HCT116 (cell line): ENCODE measurements at regions not wholly inside any gene's neighbourhood (a gene's known extent, or its start where the extent isn't known, plus 50 kb on each side); places are given as distances from the start of the nearest gene placed in this dataset.

Experiments
- ATAC-seq: fragments of 200-7000 bp; cut with Tn5 transposase; 2 replicates; pipeline ENCODE4 v1.9.1; 2020; ENCODE audit warnings: mild to moderate bottlenecking, moderate library complexity
- BruUV-seq: library from RNA; stranded (reverse); fragments of 400-500 nt; replicated peaks from 2 replicates; lab custom pipeline; 2021; lab: Mats Ljungman, UMichigan
- CTCF ChIA-PET: fragments of 300-600 bp; sonication (Branson Sonifier 250); formaldehyde crosslinking; loops from one replicate; lab custom pipeline; 2021; ENCODE audit warnings: antibody characterized with exemption; lab: Charles Lee
- POLR2A ChIA-PET: fragments of 300-600, 350-600 bp; sonication (Branson Sonifier 250); formaldehyde crosslinking; loops from one replicate; lab custom pipeline; 2021; ENCODE audit warnings: antibody characterized with exemption; lab: Charles Lee
- RAD21 ChIA-PET, 2 experiments: fragments of 300-600 bp; sonication (Branson Sonifier 250); formaldehyde crosslinking; loops; one replicate each; lab custom pipeline; 2023; ENCODE audit warnings: low total read pairs in 2 of 2; ENCODE audit not compliant: uncharacterized antibody in 2 of 2, unreplicated experiment in 2 of 2, low non-redundant PET in 1 of 2; lab: Charles Lee
- DNase-seq: peaks from one replicate; pipeline ENCODE4 v3.0.0-alpha.2; 2010; ENCODE audit warnings: low read depth, low spot score
- H2AFZ ChIP-seq: fragments of 200-600 bp; shearing (Covaris generic), sonication (generic); 2 replicates; pipeline ENCODE4 v1.6.1; 2017; ENCODE audit warnings: low read depth, mixed run types, mixed read lengths, antibody characterized with exemption, low read length; ENCODE audit not compliant: poor library complexity, severe bottlenecking
- H3K27ac ChIP-seq: 2 replicates; pipeline ENCODE4 v1.5.1; 2012; ENCODE audit warnings: low read depth, low read length
- H3K27me3 ChIP-seq: fragments of 200-600 bp; sonication (generic); 2 replicates; pipeline ENCODE4 v1.6.1; 2016; ENCODE audit warnings: mixed run types, low read length, mixed read lengths; ENCODE audit not compliant: insufficient read depth
- H3K36me3 ChIP-seq, 2 experiments: fragments of 200-500 bp in 1 of 2; fragments of 200-600 bp in 1 of 2; sonication (Bioruptor generic) in 1 of 2; sonication (generic) in 1 of 2; 2 replicates each; pipeline versions ENCODE4 v1.5.1 to v1.6.1; 2014 to 2016; ENCODE audit warnings: low read length in 2 of 2, inconsistent platforms in 1 of 2, mixed read lengths in 1 of 2, mixed run types in 1 of 2; ENCODE audit not compliant: insufficient read depth in 2 of 2, control insufficient read depth in 1 of 2
- H3K4me1 ChIP-seq, 2 experiments: fragments of 200-600 bp in 1 of 2; sonication (generic) in 1 of 2; 2 replicates each; pipeline versions ENCODE4 v1.5.1 to v1.6.1; 2012 to 2017; ENCODE audit warnings: low read length in 2 of 2, inconsistent platforms in 1 of 2, mild to moderate bottlenecking in 1 of 2, mixed read lengths in 1 of 2, mixed run types in 1 of 2, moderate library complexity in 1 of 2; ENCODE audit not compliant: insufficient read depth in 2 of 2, control insufficient read depth in 1 of 2
- H3K4me2 ChIP-seq: fragments of 200-600 bp; sonication (generic); 2 replicates; pipeline ENCODE4 v1.6.1; 2017; ENCODE audit warnings: mixed run types, low read length, mixed read lengths
- H3K4me3 ChIP-seq, 2 experiments: fragments of 200-600 bp in 1 of 2; sonication (generic) in 1 of 2; replicated peaks in 1 of 2; 2 replicates each; pipeline ENCODE4 v1.5.1; 2011 to 2016; ENCODE audit warnings: low read length in 2 of 2, control low read depth in 1 of 2, low read depth in 1 of 2, mild to moderate bottlenecking in 1 of 2, mixed read lengths in 1 of 2, mixed run types in 1 of 2
- H3K79me2 ChIP-seq: fragments of 200-600 bp; sonication (generic); 2 replicates; pipeline ENCODE4 v1.6.1; 2017; ENCODE audit warnings: mild to moderate bottlenecking, mixed run types, low read length, moderate library complexity, mixed read lengths; ENCODE audit not compliant: insufficient read depth
- H3K9ac ChIP-seq: fragments of 200-600 bp; sonication (generic); 2 replicates; pipeline ENCODE4 v1.6.1; 2016; ENCODE audit warnings: low read length, mixed read lengths
- H3K9me2 ChIP-seq: fragments of 200-600 bp; sonication (generic), shearing (Covaris generic); 2 replicates; pipeline ENCODE4 v1.6.1; 2017; ENCODE audit warnings: mixed run types, mild to moderate bottlenecking, moderate library complexity; ENCODE audit not compliant: insufficient read depth
- H3K9me3 ChIP-seq, 2 experiments: fragments of 200-500 bp in 1 of 2; fragments of 200-600 bp in 1 of 2; sonication (Bioruptor generic) in 1 of 2; sonication (generic) in 1 of 2; 2 replicates each; pipeline ENCODE4 v1.6.1; 2014 to 2017; ENCODE audit warnings: low read length in 2 of 2, mixed read lengths in 2 of 2, inconsistent platforms in 1 of 2, low read depth in 1 of 2, mild to moderate bottlenecking in 1 of 2, mixed run types in 1 of 2, moderate library complexity in 1 of 2; ENCODE audit not compliant: control insufficient read depth in 1 of 2, insufficient read depth in 1 of 2
- H4K20me1 ChIP-seq: fragments of 200-600 bp; sonication (generic), shearing (Covaris generic); 2 replicates; pipeline ENCODE4 v1.6.1; 2017; ENCODE audit warnings: mixed run types, mild to moderate bottlenecking, moderate library complexity; ENCODE audit not compliant: insufficient read depth
- EGR1 ChIP-seq: IDR thresholded peaks from 2 replicates; pipeline ENCODE4 v1.6.1; 2012; ENCODE audit warnings: low read depth
- ELF1 ChIP-seq: IDR thresholded peaks from 2 replicates; pipeline ENCODE4 v1.6.1; 2012; ENCODE audit warnings: low read depth, borderline replicate concordance
- EZH2phosphoT487 ChIP-seq: fragments of 200-600 bp; IDR thresholded peaks from 2 replicates; pipeline ENCODE4 v1.6.1; 2018; ENCODE audit warnings: antibody characterized with exemption, borderline replicate concordance
- FOSL1 ChIP-seq: IDR thresholded peaks from 2 replicates; pipeline ENCODE4 v1.6.1; 2012; ENCODE audit warnings: low read depth
- JUND ChIP-seq: IDR thresholded peaks from 2 replicates; pipeline ENCODE4 v1.6.1; 2012
- POLR2A ChIP-seq: IDR thresholded peaks from 2 replicates; pipeline ENCODE4 v1.7.0; 2011; ENCODE audit warnings: borderline replicate concordance; ENCODE audit not compliant: insufficient read depth, insufficient read length; ENCODE audit errors: extremely low read depth
- SIN3A ChIP-seq: IDR thresholded peaks from 2 replicates; pipeline ENCODE4 v1.6.1; 2012; ENCODE audit warnings: low read depth
- TCF7L2 ChIP-seq: IDR thresholded peaks from 2 replicates; pipeline ENCODE4 v1.7.0; 2011; ENCODE audit warnings: borderline replicate concordance, inconsistent platforms; ENCODE audit not compliant: insufficient read depth, insufficient read length; ENCODE audit errors: extremely low read depth
- ZFX ChIP-seq: fragments of 450-650 bp; IDR thresholded peaks from 2 replicates; pipeline ENCODE4 v1.6.1; 2017
- intact Hi-C: fragments of 100-400 bp; cut with micrococcal nuclease; formaldehyde crosslinking; loops from 2 replicates; pipeline ENCODE4 v1.10.0; 2022
- TF ChIP-seq, protein P1 (sequence below): IDR thresholded peaks from 2 replicates; pipeline ENCODE4 v1.6.1; 2012; ENCODE audit warnings: low read depth
- TF ChIP-seq, protein P2 (sequence below), 3 experiments: fragments of 200-600 bp in 1 of 3; sonication (generic) in 1 of 3; IDR thresholded peaks in 2 of 3; conservative IDR thresholded peaks in 1 of 3; 2 replicates each; pipeline ENCODE4 v1.5.1; 2012 to 2017; ENCODE audit warnings: low read depth in 2 of 3, low read length in 2 of 3, antibody characterized with exemption in 1 of 3, borderline replicate concordance in 1 of 3, control low read depth in 1 of 3, mild to moderate bottlenecking in 1 of 3, mixed read lengths in 1 of 3, mixed run types in 1 of 3, moderate library complexity in 1 of 3; ENCODE audit not compliant: insufficient read depth in 1 of 3

DNA sequence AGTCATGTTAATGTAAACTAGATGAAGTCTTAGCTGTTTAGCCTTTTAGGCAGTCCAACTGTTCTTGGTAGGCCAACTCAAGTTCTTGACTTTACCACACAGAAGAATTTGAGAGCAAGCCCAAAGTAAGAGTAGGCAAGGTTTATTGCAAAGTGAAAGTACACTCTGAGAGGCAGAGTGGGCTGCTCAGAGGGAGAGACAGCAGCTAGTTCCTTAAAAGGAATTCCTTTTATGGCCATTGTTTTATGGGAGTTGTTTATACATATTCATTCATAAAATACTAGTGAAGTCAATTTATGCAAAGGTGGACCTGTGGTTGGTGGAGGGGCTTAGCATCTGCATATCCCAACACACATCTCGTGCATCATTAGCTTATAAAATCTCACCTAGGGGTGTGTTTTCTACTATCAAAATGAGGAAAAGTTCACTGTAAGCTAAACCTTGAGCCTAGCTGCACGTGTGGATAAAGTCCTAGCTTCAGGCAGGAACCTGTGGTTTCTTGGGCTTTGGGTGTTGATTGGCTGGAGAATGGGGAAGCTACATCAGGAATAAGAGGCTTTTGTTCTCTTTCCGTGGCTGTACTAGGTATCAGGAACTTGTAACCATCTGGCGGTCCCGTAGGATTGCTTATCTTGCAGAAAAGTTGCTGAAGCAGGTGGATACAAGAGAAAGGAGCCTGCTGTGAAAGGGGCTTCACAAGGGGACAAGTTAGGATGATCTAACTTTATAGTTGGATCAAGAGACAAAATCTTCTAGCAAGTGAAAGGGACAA, 110.4 kb upstream of the GULP1 start:
- H3K9me2 ChIP-seq, result no peaks in the 10 kb centered on the region
- ATAC-seq, result no peak
- BruUV-seq, result no TSS peak
- POLR2A ChIA-PET, result no interaction called here
- no peaks in the 10 kb centered on the region for H4K20me1 ChIP-seq
- H3K4me2 ChIP-seq, result no peak overlapping the region
- no peaks in the 10 kb centered on the region for H3K79me2 ChIP-seq
- H3K9me3 ChIP-seq, result no peaks in the 10 kb centered on the region
- TF ChIP-seq, protein P1, sequence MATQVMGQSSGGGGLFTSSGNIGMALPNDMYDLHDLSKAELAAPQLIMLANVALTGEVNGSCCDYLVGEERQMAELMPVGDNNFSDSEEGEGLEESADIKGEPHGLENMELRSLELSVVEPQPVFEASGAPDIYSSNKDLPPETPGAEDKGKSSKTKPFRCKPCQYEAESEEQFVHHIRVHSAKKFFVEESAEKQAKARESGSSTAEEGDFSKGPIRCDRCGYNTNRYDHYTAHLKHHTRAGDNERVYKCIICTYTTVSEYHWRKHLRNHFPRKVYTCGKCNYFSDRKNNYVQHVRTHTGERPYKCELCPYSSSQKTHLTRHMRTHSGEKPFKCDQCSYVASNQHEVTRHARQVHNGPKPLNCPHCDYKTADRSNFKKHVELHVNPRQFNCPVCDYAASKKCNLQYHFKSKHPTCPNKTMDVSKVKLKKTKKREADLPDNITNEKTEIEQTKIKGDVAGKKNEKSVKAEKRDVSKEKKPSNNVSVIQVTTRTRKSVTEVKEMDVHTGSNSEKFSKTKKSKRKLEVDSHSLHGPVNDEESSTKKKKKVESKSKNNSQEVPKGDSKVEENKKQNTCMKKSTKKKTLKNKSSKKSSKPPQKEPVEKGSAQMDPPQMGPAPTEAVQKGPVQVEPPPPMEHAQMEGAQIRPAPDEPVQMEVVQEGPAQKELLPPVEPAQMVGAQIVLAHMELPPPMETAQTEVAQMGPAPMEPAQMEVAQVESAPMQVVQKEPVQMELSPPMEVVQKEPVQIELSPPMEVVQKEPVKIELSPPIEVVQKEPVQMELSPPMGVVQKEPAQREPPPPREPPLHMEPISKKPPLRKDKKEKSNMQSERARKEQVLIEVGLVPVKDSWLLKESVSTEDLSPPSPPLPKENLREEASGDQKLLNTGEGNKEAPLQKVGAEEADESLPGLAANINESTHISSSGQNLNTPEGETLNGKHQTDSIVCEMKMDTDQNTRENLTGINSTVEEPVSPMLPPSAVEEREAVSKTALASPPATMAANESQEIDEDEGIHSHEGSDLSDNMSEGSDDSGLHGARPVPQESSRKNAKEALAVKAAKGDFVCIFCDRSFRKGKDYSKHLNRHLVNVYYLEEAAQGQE, result no peak
- TF ChIP-seq TCF7L2 (no peak), ZFX (no peak), JUND (no peak), EZH2phosphoT487 (no peak), SIN3A (no peak), EGR1 (no peak), ELF1 (no peak), FOSL1 (no peak), POLR2A (no peak)
- TF ChIP-seq, protein P2, sequence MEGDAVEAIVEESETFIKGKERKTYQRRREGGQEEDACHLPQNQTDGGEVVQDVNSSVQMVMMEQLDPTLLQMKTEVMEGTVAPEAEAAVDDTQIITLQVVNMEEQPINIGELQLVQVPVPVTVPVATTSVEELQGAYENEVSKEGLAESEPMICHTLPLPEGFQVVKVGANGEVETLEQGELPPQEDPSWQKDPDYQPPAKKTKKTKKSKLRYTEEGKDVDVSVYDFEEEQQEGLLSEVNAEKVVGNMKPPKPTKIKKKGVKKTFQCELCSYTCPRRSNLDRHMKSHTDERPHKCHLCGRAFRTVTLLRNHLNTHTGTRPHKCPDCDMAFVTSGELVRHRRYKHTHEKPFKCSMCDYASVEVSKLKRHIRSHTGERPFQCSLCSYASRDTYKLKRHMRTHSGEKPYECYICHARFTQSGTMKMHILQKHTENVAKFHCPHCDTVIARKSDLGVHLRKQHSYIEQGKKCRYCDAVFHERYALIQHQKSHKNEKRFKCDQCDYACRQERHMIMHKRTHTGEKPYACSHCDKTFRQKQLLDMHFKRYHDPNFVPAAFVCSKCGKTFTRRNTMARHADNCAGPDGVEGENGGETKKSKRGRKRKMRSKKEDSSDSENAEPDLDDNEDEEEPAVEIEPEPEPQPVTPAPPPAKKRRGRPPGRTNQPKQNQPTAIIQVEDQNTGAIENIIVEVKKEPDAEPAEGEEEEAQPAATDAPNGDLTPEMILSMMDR (IDR thresholded peaks at IDR 0.05 in 2 of 3, conservative IDR thresholded peaks at IDR 0.05 in 1 of 3; ENCODE audit: borderline replicate concordance in 1 of 3, insufficient read depth in 1 of 3, low read depth in 2 of 3, low read length in 2 of 3), result no peak
- DNase-seq, result no peak
- no peak overlapping the region for H3K4me3 ChIP-seq
- RAD21 ChIA-PET, result no interaction called here
- intact Hi-C loops, result no loop called here
- CTCF ChIA-PET, result no interaction called here
- H3K4me1 ChIP-seq, result no peaks in the 10 kb centered on the region
- H3K27me3 ChIP-seq, result no peaks in the 10 kb centered on the region
- H2AFZ ChIP-seq, result no peak overlapping the region
- H3K9ac ChIP-seq, result no peak overlapping the region
- no peak overlapping the region for H3K27ac ChIP-seq
- no peaks in the 10 kb centered on the region for H3K36me3 ChIP-seq
